GM18499 (cell line): ENCODE measurements at regions not wholly inside any gene's neighbourhood (a gene's known extent, or its start where the extent isn't known, plus 50 kb on each side); places are given as distances from the start of the nearest gene placed in this dataset.
"Not testable (repeated sequence)": the region's sequence is repeated elsewhere in the genome, so short reads cannot be mapped to it uniquely, and the experiment has no call there.

Experiments used
- ATAC-seq: cut with Tn5 transposase; IDR thresholded peaks from one replicate; pipeline ENCODE4 v1.9.1; 2021; ENCODE audit warnings: moderate number of reproducible peaks; ENCODE audit not compliant: insufficient read depth, unreplicated experiment

DNA sequence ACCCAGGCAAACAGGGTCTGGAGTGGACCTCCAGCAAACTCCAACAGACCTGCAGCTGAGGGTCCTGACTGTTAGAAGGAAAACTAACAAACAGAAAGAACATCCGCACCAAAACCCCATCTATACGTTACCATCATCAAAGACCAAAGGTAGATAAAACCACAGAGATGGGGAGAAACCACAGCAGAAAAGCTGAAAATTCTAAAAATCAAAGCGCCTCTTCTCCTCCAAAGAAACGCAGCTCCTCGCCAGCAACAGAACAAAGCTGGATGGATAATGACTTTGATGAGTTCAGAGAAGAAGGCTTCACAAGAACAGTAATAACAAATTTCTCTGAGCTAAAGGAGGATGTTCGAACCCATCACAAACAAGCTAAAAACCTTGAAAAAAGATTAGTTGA lies 274.9 kb downstream of the IKZF2 start:
- ATAC-seq = not testable (repeated sequence)

DNA sequence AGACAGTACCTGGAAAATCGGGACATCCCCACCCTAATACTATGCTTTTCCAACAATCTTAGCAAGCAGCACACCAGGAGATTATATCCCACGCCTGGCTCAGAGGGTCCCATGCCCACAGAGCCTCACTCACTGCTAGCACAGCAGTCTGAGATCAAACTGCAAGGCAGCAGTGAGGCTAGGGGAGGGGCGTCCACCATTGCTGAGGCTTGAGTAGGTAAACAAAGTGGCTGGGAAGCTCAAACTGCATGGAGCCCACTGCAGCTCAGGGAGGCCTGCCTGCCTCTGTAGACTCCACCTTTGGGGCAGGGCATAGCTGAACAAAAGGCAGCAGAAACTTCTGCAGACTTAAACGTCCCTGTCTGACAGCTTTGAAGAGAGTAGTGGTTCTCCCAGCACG lies 275.5 kb downstream of the IKZF2 start:
- ATAC-seq = not testable (repeated sequence)

DNA sequence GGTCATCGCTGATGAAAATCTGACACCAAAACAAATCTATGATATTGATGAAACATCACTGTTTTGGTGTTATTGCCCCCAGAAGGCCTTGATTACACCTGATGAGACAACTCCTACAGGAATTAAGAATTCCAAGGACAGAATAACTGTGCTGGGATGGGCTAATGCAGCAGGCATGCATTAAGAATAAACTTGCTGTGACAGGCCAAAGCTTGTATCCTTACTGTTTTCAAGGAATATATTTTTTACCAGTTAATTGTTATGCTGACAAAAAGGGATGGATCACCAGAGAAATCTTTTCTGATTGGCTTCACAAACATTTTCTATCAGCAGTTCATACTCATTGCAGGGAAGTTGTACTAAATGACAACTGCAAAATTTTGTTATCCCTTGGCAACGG lies 278.2 kb downstream of the IKZF2 start:
- ATAC-seq = no peak

DNA sequence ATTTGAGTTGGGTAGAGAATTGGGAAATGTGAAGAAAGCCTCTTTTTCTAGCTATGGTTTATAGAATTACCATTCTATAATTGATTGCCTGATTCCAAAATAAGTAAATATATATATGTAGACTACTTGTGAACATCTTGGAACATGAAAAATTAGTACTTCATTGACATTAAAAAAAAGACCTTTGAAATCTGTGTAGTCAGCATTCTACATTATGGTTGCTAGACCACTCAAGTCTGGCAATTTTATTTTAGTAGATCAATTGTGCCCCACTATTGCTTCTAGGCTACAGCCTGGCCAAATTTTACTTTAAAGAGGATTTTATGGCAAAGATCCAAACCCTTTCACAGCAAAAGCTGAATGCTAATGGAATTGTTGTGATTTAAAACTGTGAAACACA lies 279.8 kb downstream of the IKZF2 start:
- ATAC-seq = no peak

DNA sequence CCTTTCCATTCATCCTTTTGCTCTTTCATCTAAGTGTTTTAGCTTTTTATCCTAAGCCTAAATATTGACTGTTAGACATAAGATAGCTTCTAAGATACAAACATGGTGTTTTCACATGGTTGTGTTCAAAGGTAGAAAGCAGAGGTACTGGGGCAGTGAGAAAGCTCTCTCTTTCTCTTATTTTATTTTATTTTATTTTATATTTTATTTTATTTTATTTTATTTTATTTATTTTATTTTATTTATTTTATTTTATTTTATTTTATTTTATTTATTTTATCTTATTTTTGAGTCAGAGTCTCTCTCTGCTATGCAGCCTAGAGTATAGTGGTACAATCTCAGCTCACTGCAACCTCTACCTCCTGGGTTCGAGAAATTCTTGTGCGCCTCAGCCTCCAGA lies 287.2 kb downstream of the IKZF2 start:
- no peak for ATAC-seq

DNA sequence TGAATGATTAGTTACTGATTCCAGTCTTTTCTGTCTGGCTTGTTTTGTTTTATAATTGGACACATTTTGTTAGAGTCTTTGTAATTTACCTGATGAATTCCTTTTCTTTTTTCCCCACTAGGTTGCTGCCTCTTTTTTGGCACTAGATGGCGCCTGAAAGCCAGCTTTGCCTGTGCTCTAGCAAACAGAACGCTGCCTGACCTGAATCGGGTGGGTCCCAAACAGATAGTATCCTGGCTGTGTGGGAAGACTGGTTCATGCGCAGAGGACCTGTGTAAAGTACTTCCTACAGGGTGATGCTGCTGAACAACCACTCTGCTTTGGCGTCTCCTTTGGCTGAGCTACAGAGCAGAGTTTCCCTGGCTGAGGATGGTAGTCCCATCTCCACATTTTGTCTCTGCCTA lies 288.2 kb downstream of the IKZF2 start:
- no peak for ATAC-seq

DNA sequence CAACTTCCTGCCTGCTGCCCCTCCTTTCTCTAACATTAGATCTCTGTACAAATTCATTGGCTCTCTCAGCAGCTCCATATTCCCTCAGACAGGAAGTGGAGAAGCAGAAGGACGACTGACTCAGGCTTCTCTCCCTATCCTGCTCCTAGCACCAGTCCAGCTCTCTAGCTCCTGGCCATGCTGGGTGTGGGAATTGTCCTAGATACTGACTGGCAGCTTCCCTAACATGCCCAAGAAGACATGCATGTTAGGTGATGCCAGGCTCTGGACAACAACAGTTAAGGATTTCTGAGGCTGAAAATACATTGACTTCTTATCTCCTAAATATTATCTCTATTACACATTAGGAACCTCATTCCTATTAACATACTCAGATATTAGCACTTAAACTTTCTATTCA lies 292.9 kb downstream of the IKZF2 start:
- ATAC-seq = no peak

DNA sequence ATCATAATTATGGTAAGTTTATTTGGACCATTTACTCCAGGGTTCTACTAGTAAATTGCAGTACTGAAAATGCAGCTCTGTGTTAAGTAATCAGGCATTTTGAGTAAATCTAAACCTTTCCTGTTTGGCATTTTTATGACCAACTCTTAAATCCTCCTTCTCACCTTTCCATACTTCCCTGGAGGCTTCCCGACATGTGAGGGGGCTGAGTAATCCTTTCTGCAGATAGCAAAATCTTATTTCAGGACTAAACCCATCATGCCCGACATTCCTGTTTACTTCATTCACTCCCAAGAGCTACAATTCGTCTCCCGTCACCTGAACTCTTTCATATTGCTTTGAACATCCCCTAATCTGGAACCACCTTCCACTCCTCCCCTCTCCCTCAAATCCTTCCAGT lies 296.6 kb downstream of the IKZF2 start:
- ATAC-seq = no peak

DNA sequence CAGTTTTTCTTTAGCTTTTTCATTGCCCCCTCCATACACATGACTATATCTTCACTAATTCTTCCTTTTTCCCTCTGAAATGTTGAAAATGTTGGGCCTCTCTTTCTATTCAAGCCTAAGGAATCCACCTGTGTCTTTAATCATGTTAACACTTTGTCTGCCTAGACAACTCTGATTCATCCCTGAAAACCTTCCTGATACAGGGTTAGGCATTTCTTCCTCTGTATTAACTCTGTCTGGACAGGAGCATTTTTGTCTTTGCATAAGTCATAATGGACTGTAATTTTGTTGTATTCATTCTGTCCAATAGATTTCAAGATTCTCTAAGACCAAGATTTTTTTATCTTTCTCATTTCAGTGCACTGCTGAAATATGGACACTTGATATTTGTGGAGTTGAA lies 297.3 kb downstream of the IKZF2 start:
- no peak for ATAC-seq

DNA sequence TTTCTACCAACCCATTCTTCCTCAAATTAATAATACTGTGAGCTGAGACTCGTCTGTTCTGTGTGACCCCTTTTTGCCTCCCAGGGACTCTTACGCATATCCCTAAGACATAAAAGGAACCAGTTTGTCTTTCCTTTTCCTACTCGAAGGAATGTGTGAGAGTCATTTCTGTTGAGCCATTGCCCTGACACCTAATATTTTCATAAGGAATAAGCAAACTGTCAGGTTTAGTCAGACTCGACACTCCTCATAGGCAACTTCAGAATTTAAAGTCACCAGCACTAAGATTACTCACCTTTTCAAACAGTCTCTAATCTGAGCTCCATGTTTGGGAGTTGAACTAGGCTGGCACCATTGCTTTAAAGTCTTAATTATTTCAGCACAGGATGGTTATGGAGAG lies 305.5 kb downstream of the IKZF2 start:
- no peak for ATAC-seq

DNA sequence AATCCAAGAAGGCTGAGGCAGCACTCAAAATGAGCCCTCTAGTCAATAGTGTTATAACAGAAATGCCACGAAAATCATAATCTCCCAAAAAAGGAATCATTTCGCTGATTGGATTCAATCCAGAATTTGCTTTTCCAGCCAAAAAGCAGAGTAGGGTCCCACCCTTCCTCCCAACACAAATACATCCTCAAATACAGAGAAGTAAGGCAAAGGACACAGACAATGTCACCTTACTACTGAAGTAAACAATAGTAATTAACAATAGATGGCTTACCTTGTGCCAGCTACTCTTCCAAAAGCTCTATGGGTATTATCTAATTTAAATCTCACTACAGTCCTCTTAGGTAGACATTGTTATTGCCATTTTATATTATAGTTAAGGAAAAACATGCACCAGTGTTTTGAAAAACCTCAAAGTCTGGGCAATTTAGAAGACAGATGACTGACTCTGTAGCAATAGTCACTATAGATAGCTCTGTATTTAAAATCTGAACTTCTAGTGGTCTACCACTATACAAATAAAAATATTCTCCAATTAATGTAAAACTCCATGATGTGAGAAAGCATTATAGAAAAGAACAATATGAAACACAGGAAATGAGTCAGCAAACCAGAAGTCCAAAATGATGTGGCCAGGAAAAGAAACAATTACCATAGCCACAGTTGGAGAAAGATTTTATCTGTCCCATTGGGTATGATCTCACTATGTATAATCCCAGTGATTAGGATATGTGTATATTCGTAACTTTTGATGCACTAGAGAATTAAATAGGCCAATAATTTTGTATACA lies 305.0 kb upstream of the ERBB4 start:
- no peak for ATAC-seq

DNA sequence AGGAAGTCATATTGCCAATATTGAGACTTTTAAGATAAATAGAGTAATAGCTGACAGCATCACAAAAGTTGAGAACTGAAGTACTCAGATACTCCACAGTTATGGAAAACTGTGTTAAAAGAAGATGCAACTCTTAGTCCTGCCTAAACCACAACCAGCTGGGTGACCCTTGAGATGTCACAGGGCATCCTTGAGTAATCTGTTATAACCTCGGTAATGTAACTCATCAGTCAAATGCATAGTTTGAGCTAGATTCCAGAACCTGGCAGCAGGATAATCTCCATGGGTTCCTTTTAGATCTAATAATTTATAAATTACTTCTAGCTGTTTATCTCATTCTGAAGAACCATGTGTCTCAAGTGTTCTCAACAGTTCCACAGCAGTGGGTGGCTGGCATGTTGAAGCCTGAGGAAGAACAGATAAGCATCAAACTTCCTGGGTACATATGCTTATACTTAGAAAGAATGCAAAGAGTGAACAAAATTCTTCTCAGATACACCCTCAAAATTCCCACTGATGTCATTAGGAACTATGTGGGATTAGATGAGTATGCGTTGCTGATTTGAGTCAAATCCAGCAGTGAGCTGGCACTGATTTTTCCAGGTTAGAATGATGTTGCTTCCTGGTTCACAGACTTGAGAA lies 304.1 kb upstream of the ERBB4 start:
- ATAC-seq = no peak

DNA sequence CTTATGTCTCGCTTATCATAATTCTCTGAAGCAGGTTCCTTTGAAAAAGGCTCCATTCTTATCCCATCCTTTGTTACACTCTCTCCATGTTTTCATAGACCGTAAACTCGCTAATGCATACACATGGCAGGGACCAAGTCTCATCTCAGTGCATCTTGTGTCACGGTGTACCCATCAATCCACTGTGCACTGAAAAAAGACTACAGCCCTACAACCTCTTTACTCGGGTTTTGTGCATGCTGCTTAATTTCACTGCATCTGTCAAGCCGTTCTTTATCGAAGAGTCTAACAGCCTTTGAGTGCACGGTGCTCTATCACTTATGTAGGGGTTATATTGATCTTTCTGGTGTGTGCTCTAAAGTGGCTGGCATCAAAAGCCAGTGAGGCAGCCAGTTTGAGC lies 302.9 kb upstream of the ERBB4 start:
- no peak for ATAC-seq

DNA sequence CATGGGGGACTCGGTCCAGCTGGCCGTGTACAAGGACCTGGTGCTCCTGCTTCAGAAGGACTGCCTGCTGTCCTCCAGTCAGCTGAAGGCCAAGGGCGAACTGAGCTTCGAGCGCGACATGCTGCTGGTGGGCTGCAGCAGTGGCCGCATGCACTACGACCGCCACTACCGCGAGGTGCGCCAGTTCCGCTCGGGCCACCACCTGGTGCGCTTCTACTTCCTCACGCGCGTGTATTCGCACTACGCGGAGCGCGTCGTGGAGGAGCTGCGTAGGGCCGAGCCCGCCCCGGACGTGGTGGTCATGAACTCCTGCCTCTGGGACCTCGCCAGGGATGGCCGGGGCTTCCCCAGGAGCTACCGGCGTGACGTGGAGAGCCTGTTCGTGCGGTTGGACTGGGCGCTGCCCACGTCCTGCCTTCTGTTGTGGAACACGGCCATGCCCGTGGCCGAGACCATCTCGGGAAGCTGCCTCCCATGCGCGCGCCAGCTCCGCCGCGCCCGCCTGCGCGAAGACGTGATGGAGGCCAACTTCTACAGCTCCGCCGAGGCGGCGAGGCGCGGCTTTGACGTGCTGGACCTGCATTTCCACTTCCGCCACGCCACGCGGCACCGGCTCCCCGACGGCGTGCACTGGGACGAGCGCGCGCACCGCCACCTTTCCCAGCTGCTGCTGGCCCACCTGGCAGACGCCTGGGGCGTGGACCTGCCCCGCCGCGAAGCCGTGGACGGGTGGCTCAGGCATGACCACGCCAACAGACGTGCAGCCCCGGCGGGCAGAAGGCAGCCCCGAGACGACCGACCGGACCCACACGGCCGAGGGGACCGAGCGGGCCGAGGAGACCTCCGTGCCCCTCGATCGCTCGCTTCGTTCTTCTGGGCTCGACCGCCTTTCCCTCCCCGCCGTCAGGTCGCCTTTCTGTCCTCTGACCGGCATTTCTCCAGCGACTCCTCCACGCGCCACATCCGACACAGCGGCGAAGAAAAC lies 293.9 kb upstream of the ERBB4 start:
- ATAC-seq = no peak

DNA sequence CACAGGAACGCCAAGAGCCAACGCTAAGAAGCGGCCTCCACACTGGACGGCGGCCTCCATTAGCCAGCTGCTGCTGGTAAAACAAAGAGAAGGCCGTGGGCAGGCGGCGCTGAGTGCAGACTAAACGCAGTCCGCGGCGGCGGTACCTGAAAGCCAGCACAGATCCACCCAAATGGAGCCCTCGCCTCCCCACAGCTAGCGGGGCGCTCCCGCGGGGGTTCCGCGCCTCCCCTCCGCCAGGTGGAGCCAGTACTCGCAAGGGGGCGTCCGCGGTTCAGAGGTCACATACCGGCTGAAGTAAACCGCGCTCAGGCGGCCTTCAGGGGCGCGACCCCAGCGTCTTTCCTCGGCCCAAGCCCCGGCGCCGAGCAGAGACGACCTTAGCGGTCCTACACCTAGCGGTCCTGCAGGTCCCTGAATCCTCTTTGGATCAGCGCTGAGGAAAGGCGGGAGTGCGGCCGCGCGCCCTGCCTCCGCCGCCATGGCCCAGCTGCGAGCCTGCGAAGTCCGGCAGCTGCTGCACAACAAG lies 293.1 kb upstream of the ERBB4 start:
- ATAC-seq = no peak

DNA sequence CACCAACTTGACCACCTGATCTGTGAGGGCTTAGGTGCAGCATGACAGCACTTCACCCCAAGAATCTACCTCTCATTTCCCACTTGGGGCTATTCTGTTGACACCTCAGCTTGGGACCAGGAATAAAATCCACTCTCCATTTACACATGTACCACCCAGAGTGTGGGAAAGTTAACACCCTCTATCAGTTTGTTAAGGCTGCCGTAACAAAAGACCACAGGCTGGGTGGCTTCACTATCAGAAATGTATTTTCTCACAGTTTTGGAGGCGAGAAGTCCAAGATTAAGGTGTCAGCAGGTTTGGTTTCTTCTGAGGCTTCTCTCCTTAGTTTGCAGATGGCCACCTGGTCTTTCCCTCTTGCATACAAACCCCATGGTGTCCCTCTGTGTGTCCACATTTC lies 277.7 kb upstream of the ERBB4 start:
- no peak for ATAC-seq

DNA sequence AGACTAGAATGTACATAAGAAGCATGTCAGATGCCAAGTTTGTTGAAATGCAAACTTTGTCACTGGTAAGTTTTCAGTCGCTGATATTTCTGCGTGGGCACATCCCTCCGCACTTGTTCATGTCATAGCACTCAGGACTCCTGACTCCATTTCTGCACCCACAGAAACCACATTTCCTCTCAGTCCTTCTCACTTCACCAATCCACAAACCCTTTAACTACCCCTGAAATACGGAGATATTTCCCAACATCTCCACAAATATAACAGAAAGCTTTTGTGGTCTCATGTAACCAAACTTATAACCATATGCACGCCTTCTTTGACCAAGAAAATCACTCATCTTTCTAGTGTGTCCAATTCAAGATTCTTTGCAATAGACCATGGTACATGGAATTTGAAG lies 276.9 kb upstream of the ERBB4 start:
- ATAC-seq = peak; percentile 50

DNA sequence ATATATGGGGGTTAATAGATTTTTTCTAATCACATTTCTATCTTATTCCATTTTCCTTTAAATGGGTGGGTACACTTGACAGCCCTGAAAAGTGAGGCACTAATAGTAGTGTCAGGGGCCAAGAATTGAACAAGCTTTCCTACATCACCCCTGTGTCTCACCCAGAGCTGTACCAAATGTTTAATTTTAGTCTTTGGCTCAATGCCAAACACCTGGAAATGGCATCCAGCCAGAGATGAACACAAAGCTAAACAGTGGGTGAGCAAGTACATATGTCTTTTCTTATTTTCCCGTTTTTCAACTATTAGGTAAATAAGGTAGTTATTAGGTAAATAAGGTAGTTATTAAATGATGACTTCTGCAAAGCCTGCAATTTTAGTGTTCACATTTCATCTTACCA lies 276.3 kb upstream of the ERBB4 start:
- ATAC-seq = no peak

DNA sequence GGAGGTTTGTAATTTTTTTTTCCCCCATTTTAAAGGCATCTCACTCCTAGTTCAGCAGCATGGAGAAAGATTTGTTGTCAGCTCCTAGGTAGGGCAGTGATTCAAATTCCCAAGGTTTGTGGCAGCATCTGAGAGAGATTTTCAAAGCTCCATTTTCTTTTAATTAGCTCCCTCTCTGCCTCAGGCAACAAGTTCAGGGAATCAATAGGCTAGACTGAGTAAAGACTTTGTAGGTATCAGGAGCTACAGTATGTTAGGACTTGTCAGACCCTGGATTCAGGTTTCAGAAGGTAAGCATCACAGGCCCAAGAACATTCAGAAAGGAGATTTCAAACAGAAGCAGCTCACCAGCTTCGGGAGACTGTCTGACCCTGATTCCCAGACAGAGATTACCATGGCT lies 273.3 kb upstream of the ERBB4 start:
- ATAC-seq = no peak

DNA sequence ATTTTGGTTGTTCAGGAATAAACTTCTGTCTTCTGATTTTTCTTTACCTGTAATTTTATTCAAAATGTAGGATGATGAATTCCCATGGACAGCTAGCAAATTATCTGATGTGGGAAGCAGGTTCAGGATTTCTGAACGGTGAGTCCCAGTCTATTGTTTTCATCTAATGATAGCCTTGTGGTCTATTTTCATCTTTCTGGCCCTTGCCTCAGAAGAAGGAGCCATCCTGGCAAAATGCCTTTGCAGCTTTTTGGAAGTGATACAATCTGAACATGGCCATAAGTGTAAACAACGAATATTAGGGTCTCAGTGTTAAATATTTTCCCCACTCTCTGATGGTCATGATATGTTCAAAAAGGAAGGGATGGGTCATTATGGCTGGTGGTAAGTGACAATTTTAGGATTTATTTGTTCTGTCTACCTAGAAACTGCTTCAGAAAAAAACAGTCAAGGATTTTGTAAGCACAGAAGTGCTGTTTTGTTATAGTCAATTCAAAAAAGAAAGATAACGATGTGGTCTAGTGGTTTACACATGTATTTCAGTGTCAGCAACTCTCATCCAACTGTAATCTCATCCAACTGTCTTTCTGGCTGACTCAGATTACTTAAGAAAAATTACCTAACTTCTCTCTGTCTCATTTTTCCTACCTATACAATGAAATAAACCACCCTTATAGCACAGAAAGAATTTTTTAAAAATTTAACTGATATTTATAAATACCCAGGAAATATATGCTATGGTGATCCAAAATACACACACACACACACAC lies 272.6 kb upstream of the ERBB4 start:
- no peak for ATAC-seq
